Neural progenitor cell (in vitro differentiated cells): ENCODE measurements at regions not wholly inside any gene's neighbourhood (a gene's known extent, or its start where the extent isn't known, plus 50 kb on each side); places are given as distances from the start of the nearest gene placed in this dataset.

Experiments
- DNase-seq: peaks from one replicate; pipeline ENCODE4 v3.0.0-alpha.2; 2016; ENCODE audit warnings: low spot score
- H2AFZ ChIP-seq: fragments of 200-600 bp; sonication (generic); replicated peaks from 2 replicates; pipeline ENCODE4 v1.6.1; 2016; ENCODE audit warnings: antibody characterized with exemption
- H3F3A ChIP-seq: fragments of 200-600 bp; sonication (generic); 2 replicates; pipeline ENCODE4 v1.6.1; 2016; ENCODE audit warnings: antibody characterized with exemption, low read depth
- H3K27ac ChIP-seq: fragments of 200-600 bp; sonication (generic); 2 replicates; pipeline ENCODE4 v1.5.1; 2016; ENCODE audit warnings: mild to moderate bottlenecking
- H3K27me3 ChIP-seq: fragments of 200-600 bp; sonication (generic); 2 replicates; pipeline ENCODE4 v1.6.1; 2016; ENCODE audit warnings: mild to moderate bottlenecking, moderate library complexity
- H3K36me3 ChIP-seq: fragments of 200-600 bp; sonication (generic); 2 replicates; pipeline ENCODE4 v1.5.1; 2016
- H3K4me1 ChIP-seq: fragments of 200-600 bp; sonication (generic); 2 replicates; pipeline ENCODE4 v1.6.1; 2016; ENCODE audit warnings: mixed run types
- H3K4me2 ChIP-seq: fragments of 200-600 bp; sonication (generic); 2 replicates; pipeline ENCODE4 v1.6.1; 2016
- H3K4me3 ChIP-seq: fragments of 200-600 bp; sonication (generic); 2 replicates; pipeline ENCODE4 v1.5.1; 2016
- H3K79me2 ChIP-seq: fragments of 200-600 bp; sonication (generic); 2 replicates; pipeline ENCODE4 v1.6.1; 2016; ENCODE audit warnings: low read depth
- H3K9ac ChIP-seq: fragments of 200-600 bp; sonication (generic); 2 replicates; pipeline ENCODE4 v1.6.1; 2016
- H3K9me3 ChIP-seq: fragments of 200-600 bp; sonication (generic); 2 replicates; pipeline ENCODE4 v1.5.1; 2016; ENCODE audit warnings: low read depth
- H4K20me1 ChIP-seq: fragments of 200-600 bp; sonication (generic); 2 replicates; pipeline ENCODE4 v1.6.1; 2016; ENCODE audit warnings: low read depth
- H3K27ac Mint-ChIP-seq: 3 replicates; pipeline ENCODE4 v1.8.0; 2021; ENCODE audit warnings: mixed read lengths
- H3K27me3 Mint-ChIP-seq: 2 replicates; pipeline ENCODE4 v1.8.0; 2022; ENCODE audit warnings: low read depth, mild to moderate bottlenecking, inconsistent platforms, moderate library complexity, mixed read lengths; ENCODE audit not compliant: insufficient read depth
- H3K36me3 Mint-ChIP-seq: 3 replicates; pipeline ENCODE4 v1.8.0; 2021; ENCODE audit warnings: mixed read lengths
- H3K4me1 Mint-ChIP-seq: 3 replicates; pipeline ENCODE4 v1.8.0; 2021; ENCODE audit warnings: mixed read lengths
- H3K4me3 Mint-ChIP-seq: 3 replicates; pipeline ENCODE4 v1.8.0; 2021; ENCODE audit warnings: mild to moderate bottlenecking, moderate library complexity, mixed read lengths
- H3K9me3 Mint-ChIP-seq: 3 replicates; pipeline ENCODE4 v1.8.0; 2020; ENCODE audit warnings: mixed read lengths
- CTCF ChIP-seq: fragments of 200-600 bp; sonication (generic); IDR thresholded peaks from 2 replicates; pipeline ENCODE4 v1.5.1; 2017; ENCODE audit warnings: antibody characterized with exemption, mild to moderate bottlenecking
- EZH2 ChIP-seq: fragments of 200-600 bp; sonication (generic); IDR thresholded peaks from 2 replicates; pipeline ENCODE4 v1.6.1; 2017; ENCODE audit warnings: antibody characterized with exemption, mild to moderate bottlenecking, moderate library complexity
- EZH2phosphoT487 ChIP-seq: fragments of 200-600 bp; sonication (generic); IDR thresholded peaks from 2 replicates; pipeline ENCODE4 v1.6.1; 2017; ENCODE audit warnings: antibody characterized with exemption

GRCh38 chrX:63458981-63459380 lies 107.8 kb upstream of the SPIN4 start:
- no peaks in the 10 kb centered on the region for H3K36me3 ChIP-seq
- no peaks in the 10 kb centered on the region for H3K9me3 ChIP-seq
- H3K36me3 Mint-ChIP-seq: no peaks in the 10 kb centered on the region
- no peak overlapping the region for H3K9ac ChIP-seq
- no peaks in the 10 kb centered on the region for H3K27me3 ChIP-seq
- no peak overlapping the region for H3K4me2 ChIP-seq
- no peaks in the 10 kb centered on the region for H3F3A ChIP-seq
- no peak for TF ChIP-seq EZH2
- H3K27me3 Mint-ChIP-seq: no peaks in the 10 kb centered on the region
- no peaks in the 10 kb centered on the region for H3K79me2 ChIP-seq
- DNase-seq: no peak
- H3K27ac ChIP-seq: no peak overlapping the region
- H3K9me3 Mint-ChIP-seq: peaks cover 11% of the 10 kb centered on the region
- no peak overlapping the region for H3K4me3 Mint-ChIP-seq
- H3K4me1 ChIP-seq: no peaks in the 10 kb centered on the region
- no peak overlapping the region for H3K27ac Mint-ChIP-seq
- no peak overlapping the region for H2AFZ ChIP-seq
- no peaks in the 10 kb centered on the region for H4K20me1 ChIP-seq
- no peaks in the 10 kb centered on the region for H3K4me1 Mint-ChIP-seq
- no peak overlapping the region for H3K4me3 ChIP-seq

- Histone ChIP-seq H3K4me2 (no peak overlapping the region), H3K27me3 (no peaks in the 10 kb centered on the region), H3K36me3 (no peaks in the 10 kb centered on the region), H3K9ac (no peak overlapping the region), H3K79me2 (no peaks in the 10 kb centered on the region), H3K4me3 (no peak overlapping the region), H2AFZ (no peak overlapping the region), H4K20me1 (no peaks in the 10 kb centered on the region), H3K4me1 (no peaks in the 10 kb centered on the region), H3K9me3 (peaks cover 3% of the 10 kb centered on the region), H3K27ac (no peak overlapping the region), H3F3A (no peaks in the 10 kb centered on the region)
- Mint-ChIP-seq H3K4me3 (no peak overlapping the region), H3K27me3 (peaks cover 3% of the 10 kb centered on the region), H3K27ac (no peak overlapping the region), H3K4me1 (no peaks in the 10 kb centered on the region), H3K36me3 (peaks cover 19% of the 10 kb centered on the region), H3K9me3 (peaks cover 52% of the 10 kb centered on the region)
- DNase-seq: no peak
- TF ChIP-seq EZH2phosphoT487: no peak
- no peak for TF ChIP-seq CTCF
- no peak for TF ChIP-seq EZH2
Observed at GRCh38 chrX:63453571-63453970, 102.4 kb upstream of the SPIN4 start.

GRCh38 chrX:63441717-63442116 lies 90.6 kb upstream of the SPIN4 start:
- H3K4me3 Mint-ChIP-seq: no peak overlapping the region
- no peak overlapping the region for H3K27ac Mint-ChIP-seq
- TF ChIP-seq EZH2phosphoT487 (no peak), CTCF (no peak)
- Histone ChIP-seq H3K27me3 (no peaks in the 10 kb centered on the region), H3K36me3 (no peaks in the 10 kb centered on the region), H4K20me1 (no peaks in the 10 kb centered on the region), H3K4me3 (no peak overlapping the region), H3K9me3 (peaks cover 9% of the 10 kb centered on the region), H3K27ac (no peak overlapping the region), H3K79me2 (no peaks in the 10 kb centered on the region), H3K9ac (no peak overlapping the region), H3F3A (no peaks in the 10 kb centered on the region), H2AFZ (no peak overlapping the region), H3K4me1 (no peaks in the 10 kb centered on the region), H3K4me2 (no peak overlapping the region)
- no peaks in the 10 kb centered on the region for H3K4me1 Mint-ChIP-seq
- no peak for DNase-seq
- H3K36me3 Mint-ChIP-seq: no peaks in the 10 kb centered on the region
- H3K9me3 Mint-ChIP-seq: peaks cover 3% of the 10 kb centered on the region
- no peaks in the 10 kb centered on the region for H3K27me3 Mint-ChIP-seq

- Histone ChIP-seq H2AFZ (no peak overlapping the region), H4K20me1 (no peaks in the 10 kb centered on the region), H3K9ac (no peak overlapping the region), H3K27me3 (no peaks in the 10 kb centered on the region), H3K4me2 (no peak overlapping the region), H3K4me3 (no peak overlapping the region), H3K27ac (no peak overlapping the region), H3K4me1 (no peaks in the 10 kb centered on the region), H3K36me3 (no peaks in the 10 kb centered on the region), H3K9me3 (peaks cover 5% of the 10 kb centered on the region), H3K79me2 (no peaks in the 10 kb centered on the region), H3F3A (no peaks in the 10 kb centered on the region)
- H3K27ac Mint-ChIP-seq: no peak overlapping the region
- H3K36me3 Mint-ChIP-seq: no peaks in the 10 kb centered on the region
- no peak for DNase-seq
- no peaks in the 10 kb centered on the region for H3K27me3 Mint-ChIP-seq
- TF ChIP-seq CTCF (no peak), EZH2 (no peak)
- H3K4me1 Mint-ChIP-seq: no peaks in the 10 kb centered on the region
- peaks cover 6% of the 10 kb centered on the region for H3K9me3 Mint-ChIP-seq
- no peak overlapping the region for H3K4me3 Mint-ChIP-seq
Observed at GRCh38 chrX:63439580-63439979, 88.4 kb upstream of the SPIN4 start.
